Psoas muscle (tissue), 7 donors: ENCODE measurements at regions not wholly inside any gene's neighbourhood (a gene's known extent, or its start where the extent isn't known, plus 50 kb on each side); places are given as distances from the start of the nearest gene placed in this dataset.

Source experiments
- ATAC-seq, 4 donors: fragments of 200-7000 bp; cut with Tn5 transposase; one replicate each; pipeline ENCODE4 v1.9.1; 2020; ENCODE audit warnings: moderate library complexity in 3 of 4, mild to moderate bottlenecking in 2 of 4
- DNase-seq, 2 donors: peaks; one replicate each; pipeline ENCODE4 v3.0.0-alpha.2; 2020
- H3K27ac ChIP-seq: fragments of 200-600 bp; one replicate; pipeline ENCODE4 v1.8.0; 2022
- H3K27me3 ChIP-seq, 3 donors: fragments of 200-600 bp in 1 of 3; one replicate each; pipeline versions ENCODE4 v1.6.1 to v1.8.0; 2013 to 2022; ENCODE audit warnings: low read length in 2 of 3, mild to moderate bottlenecking in 2 of 3, moderate library complexity in 1 of 3; ENCODE audit not compliant: insufficient read depth in 3 of 3
- H3K36me3 ChIP-seq, 2 donors: fragments of 200-600 bp in 1 of 2; one replicate each; pipeline versions ENCODE4 v1.6.1 to v1.8.0; 2013 to 2022; ENCODE audit warnings: low read depth in 1 of 2, mild to moderate bottlenecking in 1 of 2, moderate library complexity in 1 of 2; ENCODE audit not compliant: insufficient read depth in 1 of 2
- H3K4me1 ChIP-seq: fragments of 200-600 bp; one replicate; pipeline ENCODE4 v1.8.0; 2022
- H3K4me3 ChIP-seq: fragments of 200-600 bp; one replicate; pipeline ENCODE4 v1.8.0; 2022; ENCODE audit warnings: mild to moderate bottlenecking
- H3K9me3 ChIP-seq: fragments of 200-600 bp; one replicate; pipeline ENCODE4 v1.8.0; 2022
- CTCF ChIP-seq: fragments of 200-600 bp; IDR thresholded peaks from one replicate; pipeline ENCODE4 v1.8.0; 2022; ENCODE audit warnings: antibody characterized with exemption
- WGBS, 3 donors: extraction: QIAGEN DNeasy Blood & Tissue Kit; methylation state at CpG; one replicate each; pipeline versions ENCODE4 v1.1.6 to v1.1.7; 2013; 5-methylcytosine and 5-hydroxymethylcytosine counted together
- intact Hi-C, 2 donors: fragments of 100-400 bp; cut with DNase I; formaldehyde crosslinking; loops; one replicate each; pipeline versions ENCODE4 v1.11.0 to v1.14.2; 2022
- donor health status: healthy with polysubstance abuse.
- donor health status: DM: no; HTN: no; CAD: no; lungs with moderate emphysema.
- donor health status: Bipolar disorder and iron deficiency.
- donor health status: healthy.
- donor health status: DM: yes; HTN: yes; CAD: no.
- donor health status: DM: no; HTN: no; CAD: no.
- donor health status: DM: yes; HTN: yes; CAD: no.

DNA sequence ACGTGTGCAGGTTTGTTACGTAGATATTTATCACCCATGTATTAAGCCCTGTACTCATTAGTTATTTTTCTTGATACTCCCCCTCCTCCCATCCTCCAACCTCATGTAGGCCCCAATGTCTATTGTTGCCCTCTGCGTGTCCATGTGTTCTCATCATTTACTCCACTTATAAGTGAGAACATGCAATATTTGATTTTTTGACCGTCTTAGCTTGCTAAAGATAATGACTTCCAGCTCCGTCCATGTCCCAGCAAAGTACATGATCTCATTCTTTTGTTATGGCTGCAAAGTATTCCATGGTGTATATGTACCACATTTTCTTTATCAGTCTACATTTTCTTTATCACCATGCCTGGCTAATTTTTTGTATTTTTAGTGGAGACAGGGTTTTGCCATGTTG is 623.2 kb downstream of the SQOR start:
- DNase-seq (no peak), ATAC-seq (no peak)
- no peak overlapping the region for H3K4me3 ChIP-seq
- no peak for TF ChIP-seq CTCF
- intact Hi-C loops: no loop called here
- H3K27ac ChIP-seq: no peak overlapping the region
- H3K4me1 ChIP-seq: no peaks in the 10 kb centered on the region
- H3K36me3 ChIP-seq: no peaks in the 10 kb centered on the region
- whole genome bisulfite sequencing, 3 donors: 77 to 79% (median 78%) methylated on average over 5 of the region's 5 CpGs
- H3K27me3 ChIP-seq: no peaks in the 10 kb centered on the region
- no peaks in the 10 kb centered on the region for H3K9me3 ChIP-seq

DNA sequence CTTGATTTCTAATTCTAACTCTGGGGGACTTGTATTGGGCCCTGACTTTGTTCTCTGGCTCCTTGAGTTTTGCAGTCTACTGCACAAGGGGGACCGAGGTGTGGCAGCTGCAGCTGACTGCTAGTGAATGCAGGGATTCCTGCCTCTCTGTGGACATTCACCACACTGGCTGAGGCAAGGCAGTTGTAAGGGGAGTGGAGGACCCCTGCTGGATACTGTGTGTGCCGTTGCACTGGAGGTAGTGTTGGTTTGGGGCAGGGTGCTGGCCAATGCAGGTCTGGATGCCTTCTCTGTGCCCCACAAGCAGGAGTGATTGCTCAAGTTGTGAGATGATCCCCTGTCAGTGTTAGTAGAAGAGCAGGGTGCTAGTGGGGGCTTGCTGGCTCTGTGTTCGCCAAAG is 626.1 kb downstream of the SQOR start:
- no peaks in the 10 kb centered on the region for H3K27me3 ChIP-seq
- no peaks in the 10 kb centered on the region for H3K4me1 ChIP-seq
- DNase-seq: no peak
- 77 to 78% (median 78%) methylated on average over 3 of the region's 3 CpGs for WGBS, 3 donors
- H3K36me3 ChIP-seq: no peaks in the 10 kb centered on the region
- no peaks in the 10 kb centered on the region for H3K9me3 ChIP-seq
- intact Hi-C loops: no loop called here
- ATAC-seq: no peak
- TF ChIP-seq CTCF: no peak
- H3K27ac ChIP-seq: no peak overlapping the region
- no peak overlapping the region for H3K4me3 ChIP-seq

DNA sequence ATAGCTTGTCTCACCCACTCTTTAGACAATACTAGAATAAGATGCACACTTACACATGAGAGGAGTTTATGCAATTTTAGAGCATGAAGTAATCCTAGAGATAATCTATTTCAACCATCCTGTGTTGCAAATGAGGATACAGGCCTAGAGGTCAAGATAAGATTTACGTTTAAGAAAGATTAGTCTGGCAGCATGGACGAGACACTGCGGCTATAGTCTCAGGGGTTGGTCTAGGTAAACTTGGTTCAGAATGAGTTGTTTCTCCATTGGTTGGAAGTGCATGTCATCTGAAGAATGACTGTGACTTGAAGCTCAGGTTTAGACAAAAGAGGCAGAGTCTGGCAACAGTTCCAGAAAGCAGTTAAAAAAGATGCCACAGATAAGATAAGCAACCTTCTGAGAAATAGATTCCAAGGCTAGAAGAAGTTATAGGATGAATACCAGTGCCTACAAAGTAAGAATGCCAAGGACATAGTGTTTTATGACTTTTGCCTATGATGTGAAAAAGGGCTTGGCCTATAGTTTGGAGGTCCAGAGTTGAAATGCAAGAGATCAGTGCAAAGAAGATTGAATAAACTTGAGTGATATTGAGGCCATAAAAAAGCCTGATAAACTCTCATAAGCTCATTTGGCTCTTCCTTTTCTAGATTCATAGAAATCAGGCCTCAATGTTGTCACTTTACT is 631.0 kb downstream of the SQOR start:
- ATAC-seq (no peak), DNase-seq (no peak)
- intact Hi-C loops: no loop called here
- 59 to 73% (median 62%) methylated on average over 3 of the region's 3 CpGs for WGBS, 3 donors
- Histone ChIP-seq H3K36me3 (no peaks in the 10 kb centered on the region), H3K4me3 (no peak overlapping the region), H3K27me3 (no peaks in the 10 kb centered on the region), H3K27ac (no peak overlapping the region), H3K4me1 (no peaks in the 10 kb centered on the region), H3K9me3 (no peaks in the 10 kb centered on the region)
- TF ChIP-seq CTCF: no peak

GRCh38 chr15:46266661-46267060 is 631.8 kb downstream of the SQOR start:
- TF ChIP-seq CTCF: no peak
- no peak for DNase-seq
- intact Hi-C loops: no loop called here
- H3K27ac ChIP-seq: no peak overlapping the region
- no peaks in the 10 kb centered on the region for H3K9me3 ChIP-seq
- no peaks in the 10 kb centered on the region for H3K4me1 ChIP-seq
- no peaks in the 10 kb centered on the region for H3K27me3 ChIP-seq
- ATAC-seq: no peak
- H3K36me3 ChIP-seq: no peaks in the 10 kb centered on the region
- 40 to 59% (median 43%) methylated on average over 2 of the region's 2 CpGs for WGBS, 3 donors
- no peak overlapping the region for H3K4me3 ChIP-seq
